ENCODE measurements at regions not wholly inside any gene's neighbourhood (a gene's known extent, or its start where the extent isn't known, plus 50 kb on each side); places are given as distances from the start of the nearest gene placed in this dataset.

- H3K9ac ChIP-seq (ENCODE audit: low read length): no peak overlapping the region
- H3F3A ChIP-seq (ENCODE audit: insufficient read depth, low read length): no peaks in the 10 kb centered on the region
- no peaks in the 10 kb centered on the region for H3K9me3 ChIP-seq (replicated peaks; ENCODE audit: insufficient read depth, low read length)
- no peak overlapping the region for H3K4me3 ChIP-seq (ENCODE audit: low read length)
- H3K4me1 ChIP-seq (ENCODE audit: low read length): no peaks in the 10 kb centered on the region
- H3K9me2 ChIP-seq (replicated peaks; ENCODE audit: insufficient read depth, low read length): no peaks in the 10 kb centered on the region
- no peaks in the 10 kb centered on the region for H3K27me3 ChIP-seq (replicated peaks; ENCODE audit: insufficient read depth, low read length)
- no peak overlapping the region for H2AFZ ChIP-seq (ENCODE audit: low read length)
- H4K20me1 ChIP-seq (ENCODE audit: insufficient read depth, low read length): no peaks in the 10 kb centered on the region
- H3K36me3 ChIP-seq (replicated peaks; ENCODE audit: insufficient read depth, low read length): no peaks in the 10 kb centered on the region
- H3K79me2 ChIP-seq (ENCODE audit: low read length): no peaks in the 10 kb centered on the region
- no peak overlapping the region for H3K27ac ChIP-seq (ENCODE audit: low read length)
- TF ChIP-seq CTCF (IDR thresholded peaks at IDR 0.05; ENCODE audit: low read length) (no peak), EZH2 (optimal IDR thresholded peaks at IDR 0.05; ENCODE audit: low read depth, low read length) (no peak), EZH2phosphoT487 (IDR thresholded peaks at IDR 0.05; ENCODE audit: low read length) (no peak)
- DNase-seq: no peak
- H3K4me2 ChIP-seq (ENCODE audit: low read depth, low read length): no peak overlapping the region
These were observed 195.7 kb upstream of the CITED2 start for GRCh38 chr6:139570166-139570565.

GRCh38 chr6:139569566-139569965 lies 195.1 kb upstream of the CITED2 start:
- TF ChIP-seq EZH2 (optimal IDR thresholded peaks at IDR 0.05; ENCODE audit: low read depth, low read length): no peak
- no peak for TF ChIP-seq CTCF (IDR thresholded peaks at IDR 0.05; ENCODE audit: low read length)
- no peak for TF ChIP-seq EZH2phosphoT487 (IDR thresholded peaks at IDR 0.05; ENCODE audit: low read length)
- H3K4me2 ChIP-seq (ENCODE audit: low read depth, low read length): no peak overlapping the region
- no peak for DNase-seq
- H3K9me2 ChIP-seq (replicated peaks; ENCODE audit: insufficient read depth, low read length): no peaks in the 10 kb centered on the region
- no peaks in the 10 kb centered on the region for H3K27me3 ChIP-seq (replicated peaks; ENCODE audit: insufficient read depth, low read length)
- no peak overlapping the region for H3K9ac ChIP-seq (ENCODE audit: low read length)
- no peaks in the 10 kb centered on the region for H3K4me1 ChIP-seq (ENCODE audit: low read length)
- H3K9me3 ChIP-seq (replicated peaks; ENCODE audit: insufficient read depth, low read length): no peaks in the 10 kb centered on the region
- H2AFZ ChIP-seq (ENCODE audit: low read length): no peak overlapping the region
- no peak overlapping the region for H3K4me3 ChIP-seq (ENCODE audit: low read length)
- no peaks in the 10 kb centered on the region for H3K79me2 ChIP-seq (ENCODE audit: low read length)
- H3K27ac ChIP-seq (ENCODE audit: low read length): no peak overlapping the region
- no peaks in the 10 kb centered on the region for H4K20me1 ChIP-seq (ENCODE audit: insufficient read depth, low read length)
- no peaks in the 10 kb centered on the region for H3K36me3 ChIP-seq (replicated peaks; ENCODE audit: insufficient read depth, low read length)
- H3F3A ChIP-seq (ENCODE audit: insufficient read depth, low read length): no peaks in the 10 kb centered on the region

- no peak overlapping the region for H3K27ac ChIP-seq (ENCODE audit: low read length)
- no peaks in the 10 kb centered on the region for H4K20me1 ChIP-seq (ENCODE audit: insufficient read depth, low read length)
- H3K9me3 ChIP-seq (replicated peaks; ENCODE audit: insufficient read depth, low read length): no peaks in the 10 kb centered on the region
- no peaks in the 10 kb centered on the region for H3K36me3 ChIP-seq (replicated peaks; ENCODE audit: insufficient read depth, low read length)
- H2AFZ ChIP-seq (ENCODE audit: low read length): no peak overlapping the region
- H3K4me1 ChIP-seq (ENCODE audit: low read length): no peaks in the 10 kb centered on the region
- no peak overlapping the region for H3K9ac ChIP-seq (ENCODE audit: low read length)
- H3K27me3 ChIP-seq (replicated peaks; ENCODE audit: insufficient read depth, low read length): no peaks in the 10 kb centered on the region
- TF ChIP-seq EZH2phosphoT487 (IDR thresholded peaks at IDR 0.05; ENCODE audit: low read length) (no peak), EZH2 (optimal IDR thresholded peaks at IDR 0.05; ENCODE audit: low read depth, low read length) (no peak), CTCF (IDR thresholded peaks at IDR 0.05; ENCODE audit: low read length) (no peak)
- no peaks in the 10 kb centered on the region for H3F3A ChIP-seq (ENCODE audit: insufficient read depth, low read length)
- no peak overlapping the region for H3K4me3 ChIP-seq (ENCODE audit: low read length)
- H3K9me2 ChIP-seq (replicated peaks; ENCODE audit: insufficient read depth, low read length): no peaks in the 10 kb centered on the region
- no peaks in the 10 kb centered on the region for H3K79me2 ChIP-seq (ENCODE audit: low read length)
- H3K4me2 ChIP-seq (ENCODE audit: low read depth, low read length): no peak overlapping the region
- DNase-seq: no peak
These were observed 194.6 kb upstream of the CITED2 start for GRCh38 chr6:139568956-139569538.
